Omental fat pad (tissue), 3 donors: ENCODE measurements at regions not wholly inside any gene's neighbourhood (a gene's known extent, or its start where the extent isn't known, plus 50 kb on each side); places are given as distances from the start of the nearest gene placed in this dataset.

Experiments
- ATAC-seq: fragments of 150-250 bp; one replicate; pipeline ENCODE4 v1.9.1; 2016; ENCODE audit warnings: mild to moderate bottlenecking, moderate library complexity; ENCODE audit not compliant: low FRiP score
- DNase-seq: peaks from one replicate; pipeline ENCODE4 v3.0.0-alpha.2; 2019; ENCODE audit warnings: low spot score
- TF ChIP-seq, protein P1 (sequence below), 3 donors: fragments of 450-650 bp; IDR thresholded peaks; one replicate each; pipeline ENCODE4 v1.5.1; 2016 to 2017; ENCODE audit warnings: antibody characterized with exemption in 3 of 3, mild to moderate bottlenecking in 3 of 3, moderate library complexity in 2 of 3

DNA sequence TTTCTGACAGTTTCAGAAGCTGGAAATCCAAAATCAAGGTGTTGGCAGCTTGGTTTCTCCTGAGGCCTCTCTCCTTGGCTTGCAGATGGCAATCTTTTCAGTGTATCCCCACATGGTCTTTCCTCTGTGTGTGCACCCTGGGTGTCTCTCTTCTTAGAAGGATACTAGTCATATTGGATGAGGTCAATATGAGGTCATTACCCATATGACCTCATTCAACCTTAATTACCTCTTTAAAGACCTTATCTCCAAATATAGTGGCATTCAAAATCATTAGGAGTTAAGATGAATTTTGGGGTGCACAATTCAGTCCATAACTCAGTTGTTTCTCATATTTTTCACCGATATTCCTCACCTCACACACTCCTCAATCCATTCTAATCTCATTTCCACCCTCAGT lies 92.4 kb upstream of the TGM3 start:
- TF ChIP-seq, protein P1, sequence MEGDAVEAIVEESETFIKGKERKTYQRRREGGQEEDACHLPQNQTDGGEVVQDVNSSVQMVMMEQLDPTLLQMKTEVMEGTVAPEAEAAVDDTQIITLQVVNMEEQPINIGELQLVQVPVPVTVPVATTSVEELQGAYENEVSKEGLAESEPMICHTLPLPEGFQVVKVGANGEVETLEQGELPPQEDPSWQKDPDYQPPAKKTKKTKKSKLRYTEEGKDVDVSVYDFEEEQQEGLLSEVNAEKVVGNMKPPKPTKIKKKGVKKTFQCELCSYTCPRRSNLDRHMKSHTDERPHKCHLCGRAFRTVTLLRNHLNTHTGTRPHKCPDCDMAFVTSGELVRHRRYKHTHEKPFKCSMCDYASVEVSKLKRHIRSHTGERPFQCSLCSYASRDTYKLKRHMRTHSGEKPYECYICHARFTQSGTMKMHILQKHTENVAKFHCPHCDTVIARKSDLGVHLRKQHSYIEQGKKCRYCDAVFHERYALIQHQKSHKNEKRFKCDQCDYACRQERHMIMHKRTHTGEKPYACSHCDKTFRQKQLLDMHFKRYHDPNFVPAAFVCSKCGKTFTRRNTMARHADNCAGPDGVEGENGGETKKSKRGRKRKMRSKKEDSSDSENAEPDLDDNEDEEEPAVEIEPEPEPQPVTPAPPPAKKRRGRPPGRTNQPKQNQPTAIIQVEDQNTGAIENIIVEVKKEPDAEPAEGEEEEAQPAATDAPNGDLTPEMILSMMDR (IDR thresholded peaks at IDR 0.05) = no peak

DNA sequence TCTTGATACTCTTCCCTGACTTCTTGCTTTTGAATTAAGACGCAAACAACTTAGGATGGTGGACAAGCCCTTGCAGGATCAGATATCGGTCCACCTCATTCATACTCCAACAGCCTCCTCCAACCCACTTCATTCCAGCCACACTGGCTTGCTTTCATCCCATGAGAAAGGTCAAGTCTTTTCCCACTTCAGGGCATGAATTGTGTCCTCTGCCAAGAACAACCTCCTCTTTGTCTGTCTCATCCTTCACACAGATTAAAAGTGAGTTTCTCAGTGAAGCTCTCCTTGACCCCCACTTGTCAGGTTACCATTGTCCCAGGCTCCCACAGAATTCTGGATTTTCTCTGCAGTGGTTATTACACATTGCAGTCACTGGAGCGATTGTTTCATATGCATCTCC lies 91.8 kb upstream of the TGM3 start:
- no peak for ATAC-seq
- TF ChIP-seq, protein P1 (IDR thresholded peaks at IDR 0.05) = no peak

More for the DNA sequence above, 92.4 kb upstream of the TGM3 start:
- DNase-seq = no peak
- no peak for ATAC-seq

DNA sequence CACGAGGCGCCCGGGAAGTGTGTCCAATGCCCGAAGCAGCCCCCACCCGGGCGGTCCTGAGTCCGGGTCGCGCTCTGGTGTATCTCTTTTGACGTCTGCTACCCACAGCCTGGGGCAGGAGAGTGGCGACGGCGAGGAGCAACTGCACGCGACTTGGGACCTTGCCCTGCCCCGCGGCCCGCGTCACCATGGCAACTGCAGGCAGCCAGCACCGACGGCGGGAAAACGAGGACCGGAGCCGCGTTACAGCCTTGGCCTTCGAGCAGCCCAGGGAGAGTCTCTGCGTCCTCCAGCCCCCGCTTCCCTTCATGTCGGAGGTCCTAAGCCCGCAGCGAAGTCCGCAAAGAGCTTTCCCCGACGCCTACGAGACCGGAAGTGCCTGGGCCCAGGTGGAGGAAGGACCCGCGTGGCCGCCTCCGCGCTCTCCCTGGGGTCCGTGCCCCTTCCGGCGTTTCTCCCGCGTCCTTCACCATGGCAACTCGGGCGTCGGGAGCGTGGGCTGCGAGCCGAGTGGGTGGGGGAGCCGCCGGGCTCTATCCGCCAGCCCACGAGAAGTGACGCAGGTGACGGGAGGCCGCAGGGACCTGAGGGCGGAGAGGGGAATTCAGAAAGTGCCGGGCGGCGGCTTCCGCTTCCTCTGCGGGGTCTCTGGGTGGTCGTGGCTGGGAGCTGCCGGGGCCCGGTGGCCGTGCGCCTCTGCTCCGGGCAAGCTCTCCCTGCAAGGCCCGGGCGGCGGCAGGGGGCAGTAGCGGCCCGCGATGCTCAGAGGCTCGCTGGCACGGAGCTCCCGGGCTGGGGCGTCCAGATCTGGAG lies 88.6 kb upstream of the TGM3 start:
- DNase-seq = peak; percentile 56
- peak; percentile 95 for ATAC-seq
- TF ChIP-seq, protein P1 (IDR thresholded peaks at IDR 0.05) = peak in 1 of 3 donors; percentile 46

More for the DNA sequence above, 91.8 kb upstream of the TGM3 start:
- DNase-seq = no peak

DNA sequence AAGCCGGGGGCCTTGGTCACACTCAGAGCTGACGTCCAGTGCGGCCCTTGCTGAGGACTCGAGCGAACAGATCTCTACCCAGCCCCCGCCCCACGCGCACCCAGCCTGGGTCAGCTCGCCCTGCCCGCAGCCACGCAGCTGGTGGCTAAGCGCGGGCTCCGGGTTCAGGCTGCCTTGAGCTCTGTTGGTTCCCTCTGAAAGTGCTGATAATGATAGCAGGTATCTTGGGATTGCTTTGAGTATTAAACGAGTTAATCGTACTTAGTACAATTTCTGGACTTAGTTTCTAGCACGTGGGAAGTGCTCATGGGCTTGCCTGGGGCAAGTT lies 88.1 kb upstream of the TGM3 start:
- DNase-seq = no peak
- TF ChIP-seq, protein P1 (IDR thresholded peaks at IDR 0.05) = no peak
- no peak for ATAC-seq

DNA sequence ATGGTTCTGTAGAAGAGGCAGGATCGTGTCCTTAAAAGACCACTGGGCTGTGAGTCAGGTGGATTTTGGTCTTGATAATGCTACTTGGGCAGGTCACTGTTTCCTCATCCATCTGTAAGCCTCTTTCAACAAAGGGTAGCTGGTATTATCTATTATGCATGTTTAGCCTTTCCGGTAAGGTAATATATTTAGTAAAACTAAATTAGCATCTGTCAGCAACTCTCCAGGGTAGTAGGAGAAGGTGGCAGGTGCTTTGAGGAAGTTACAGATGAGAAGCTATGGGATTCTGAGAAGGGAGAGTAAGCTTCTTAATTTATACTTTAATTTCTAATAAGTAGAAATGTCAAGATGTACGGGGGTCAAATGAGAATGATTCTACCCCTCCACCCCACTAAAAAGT lies 86.9 kb upstream of the TGM3 start:
- DNase-seq = no peak
- TF ChIP-seq, protein P1 (IDR thresholded peaks at IDR 0.05) = no peak
- ATAC-seq = no peak

DNA sequence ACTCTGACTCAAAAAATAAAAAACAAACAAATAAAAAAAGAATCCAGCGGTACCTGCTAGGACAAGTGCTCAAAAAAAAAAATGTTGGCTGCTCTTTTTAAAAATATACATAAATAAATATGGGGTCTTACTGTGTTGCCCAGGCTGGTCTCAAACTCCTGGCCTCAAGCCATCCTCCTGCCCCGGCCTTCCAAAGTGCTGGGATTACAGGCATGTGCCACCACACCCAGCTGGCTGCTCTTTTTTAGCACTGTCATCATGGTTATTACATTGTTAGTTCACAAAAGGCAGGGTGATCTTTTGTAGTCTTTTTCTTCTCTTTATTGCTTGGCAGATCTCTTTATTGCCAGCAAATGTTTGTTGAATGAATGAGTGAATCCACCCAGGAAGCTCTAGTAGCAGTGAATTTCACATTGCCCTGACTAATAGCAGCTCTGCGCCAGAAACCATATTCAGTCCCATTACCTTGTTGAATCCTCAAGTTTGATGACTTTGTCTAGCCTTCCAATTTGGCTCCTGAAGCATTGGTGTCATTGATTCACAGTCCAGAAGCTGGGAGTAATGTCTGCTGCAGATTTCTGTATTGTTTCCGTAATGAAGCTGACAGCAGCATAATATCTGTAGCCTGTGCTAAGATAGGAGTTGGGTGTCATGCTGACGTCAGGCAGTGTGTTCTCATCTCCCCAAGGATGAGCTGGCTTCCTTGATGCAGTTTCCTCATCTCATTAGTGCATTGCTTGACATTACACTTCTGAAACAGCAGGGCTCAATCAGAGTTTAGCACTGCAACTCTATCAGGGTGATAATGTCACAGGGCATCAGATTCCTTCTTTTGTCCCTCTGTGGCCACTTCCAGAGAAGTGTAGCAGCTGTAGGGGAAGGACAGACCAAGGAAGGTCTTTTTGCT lies 84.9 kb upstream of the TGM3 start:
- ATAC-seq (no peak), DNase-seq (no peak)
- TF ChIP-seq, protein P1 (IDR thresholded peaks at IDR 0.05) = no peak
